HEK293 (cell line): ENCODE measurements at regions not wholly inside any gene's neighbourhood (a gene's known extent, or its start where the extent isn't known, plus 50 kb on each side); places are given as distances from the start of the nearest gene placed in this dataset.

ENCODE experiments used
- CTCF ChIA-PET: fragments of 350-600 bp; formaldehyde crosslinking; extraction: SDS; loops from one replicate; lab custom pipeline; 2021; ENCODE audit warnings: antibody characterized with exemption; lab: Yijun Ruan, JAX
- POLR2A ChIA-PET: fragments of 300-600 bp; formaldehyde crosslinking; extraction: SDS; loops from one replicate; lab custom pipeline; 2020; ENCODE audit warnings: antibody characterized with exemption, inconsistent platforms; lab: Yijun Ruan, JAX
- H3K27ac ChIP-seq: fragments of 200-500 bp; sonication (Bioruptor generic); 2 replicates; pipeline ENCODE4 v1.5.1; 2014; ENCODE audit warnings: low read depth, low read length, control low read depth, inconsistent platforms; ENCODE audit errors: extremely low read depth
- H3K36me3 ChIP-seq, 2 experiments: fragments of 200-500 bp in 1 of 2; sonication (Bioruptor generic) in 1 of 2; 1 replicate in 1 of 2; 2 replicates in 1 of 2; pipeline ENCODE4 v1.5.1; 2014 to 2017; ENCODE audit warnings: inconsistent platforms in 2 of 2, low read length in 2 of 2; ENCODE audit not compliant: control insufficient read depth in 2 of 2, insufficient read depth in 1 of 2
- H3K4me1 ChIP-seq: fragments of 200-500 bp; sonication (Bioruptor generic); 2 replicates; pipeline ENCODE4 v1.5.1; 2014; ENCODE audit warnings: mild to moderate bottlenecking, low read length, inconsistent platforms; ENCODE audit not compliant: control insufficient read depth, insufficient read depth
- H3K4me3 ChIP-seq: 2 replicates; pipeline ENCODE4 v1.5.1; 2011; ENCODE audit warnings: low read depth, mild to moderate bottlenecking, control low read depth, low read length, moderate library complexity
- H3K9me3 ChIP-seq: fragments of 200-500 bp; sonication (Bioruptor generic); 2 replicates; pipeline ENCODE4 v1.5.1; 2014; ENCODE audit warnings: low read depth, low read length, inconsistent platforms; ENCODE audit not compliant: control insufficient read depth, insufficient read depth
- GLI4 ChIP-seq: fragments of 450-650 bp; formaldehyde crosslinking; IDR thresholded peaks from 2 replicates; pipeline ENCODE4 v1.5.1; 2016; ENCODE audit warnings: missing biosample characterization, missing genetic modification characterization
- HOXD13 ChIP-seq: sonication (generic); formaldehyde crosslinking; IDR thresholded peaks from 2 replicates; pipeline ENCODE4 v1.8.0; 2022; ENCODE audit warnings: missing genetic modification reagents, borderline replicate concordance
- KLF9 ChIP-seq: fragments of 450-650 bp; formaldehyde crosslinking; IDR thresholded peaks from 2 replicates; pipeline ENCODE4 v1.5.1; 2016; ENCODE audit warnings: missing biosample characterization, missing genetic modification characterization, low read depth
- SCRT2 ChIP-seq: fragments of 450-650 bp; formaldehyde crosslinking; IDR thresholded peaks from 2 replicates; pipeline ENCODE4 v1.5.1; 2016; ENCODE audit warnings: missing biosample characterization, missing genetic modification characterization
- SETDB1 ChIP-seq: IDR thresholded peaks from one replicate; pipeline ENCODE4 v1.6.1; 2017; ENCODE audit warnings: mild to moderate bottlenecking, low read length, moderate library complexity, mixed read lengths; ENCODE audit not compliant: insufficient read length
- YY1 ChIP-seq: fragments of 450-650 bp; formaldehyde crosslinking; IDR thresholded peaks from 2 replicates; pipeline ENCODE4 v1.5.1; 2018; ENCODE audit warnings: missing biosample characterization, missing genetic modification characterization
- ZNF132 ChIP-seq: fragments of 450-650 bp; formaldehyde crosslinking; IDR thresholded peaks from 2 replicates; pipeline ENCODE4 v1.5.1; 2017; ENCODE audit warnings: missing biosample characterization, missing genetic modification characterization, borderline replicate concordance
- ZNF16 ChIP-seq: fragments of 450-650 bp; formaldehyde crosslinking; IDR thresholded peaks from 2 replicates; pipeline ENCODE4 v1.5.1; 2016; ENCODE audit warnings: low read depth, missing biosample characterization, missing genetic modification characterization
- ZNF362 ChIP-seq: fragments of 450-650 bp; formaldehyde crosslinking; IDR thresholded peaks from 2 replicates; pipeline ENCODE4 v1.5.1; 2016; ENCODE audit warnings: missing biosample characterization, missing genetic modification characterization
- ZNF423 ChIP-seq: fragments of 450-650 bp; formaldehyde crosslinking; IDR thresholded peaks from 2 replicates; pipeline ENCODE4 v1.5.1; 2016; ENCODE audit warnings: missing biosample characterization, missing genetic modification characterization
- ZNF513 ChIP-seq: fragments of 450-650 bp; IDR thresholded peaks from 2 replicates; pipeline ENCODE4 v1.5.1; 2018; ENCODE audit warnings: missing biosample characterization, missing genetic modification characterization
- ZNF529 ChIP-seq: fragments of 450-650 bp; formaldehyde crosslinking; IDR thresholded peaks from 2 replicates; pipeline ENCODE4 v1.5.1; 2017; ENCODE audit warnings: missing genetic modification characterization, missing biosample characterization; ENCODE audit not compliant: insufficient replicate concordance
- ZNF580 ChIP-seq: fragments of 450-650 bp; formaldehyde crosslinking; IDR thresholded peaks from 2 replicates; pipeline ENCODE4 v1.5.1; 2016; ENCODE audit warnings: missing biosample characterization, missing genetic modification characterization
- TF ChIP-seq, protein P1 (sequence below): fragments of 450-650 bp; formaldehyde crosslinking; IDR thresholded peaks from 2 replicates; pipeline ENCODE4 v1.5.1; 2017; ENCODE audit warnings: missing biosample characterization, missing genetic modification characterization
- TF ChIP-seq, protein P2 (sequence below): fragments of 450-650 bp; formaldehyde crosslinking; IDR thresholded peaks from 2 replicates; pipeline ENCODE4 v1.5.1; 2016; ENCODE audit warnings: missing biosample characterization, missing genetic modification characterization
- TF ChIP-seq, protein P3 (sequence below): fragments of 450-650 bp; formaldehyde crosslinking; IDR thresholded peaks from 2 replicates; pipeline ENCODE4 v1.5.1; 2017; ENCODE audit warnings: missing biosample characterization, missing genetic modification characterization

- Histone ChIP-seq H3K4me3 (no peak overlapping the region), H3K27ac (no peak overlapping the region), H3K36me3 (no peaks in the 10 kb centered on the region), H3K4me1 (no peaks in the 10 kb centered on the region), H3K9me3 (no peaks in the 10 kb centered on the region)
- ChIA-PET POLR2A (no interaction called here), CTCF (no interaction called here)
- no peak for TF ChIP-seq ZNF132
- TF ChIP-seq, protein P1, sequence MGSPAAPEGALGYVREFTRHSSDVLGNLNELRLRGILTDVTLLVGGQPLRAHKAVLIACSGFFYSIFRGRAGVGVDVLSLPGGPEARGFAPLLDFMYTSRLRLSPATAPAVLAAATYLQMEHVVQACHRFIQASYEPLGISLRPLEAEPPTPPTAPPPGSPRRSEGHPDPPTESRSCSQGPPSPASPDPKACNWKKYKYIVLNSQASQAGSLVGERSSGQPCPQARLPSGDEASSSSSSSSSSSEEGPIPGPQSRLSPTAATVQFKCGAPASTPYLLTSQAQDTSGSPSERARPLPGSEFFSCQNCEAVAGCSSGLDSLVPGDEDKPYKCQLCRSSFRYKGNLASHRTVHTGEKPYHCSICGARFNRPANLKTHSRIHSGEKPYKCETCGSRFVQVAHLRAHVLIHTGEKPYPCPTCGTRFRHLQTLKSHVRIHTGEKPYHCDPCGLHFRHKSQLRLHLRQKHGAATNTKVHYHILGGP (tag by site-specific recombination), result no peak
- no peak for TF ChIP-seq SCRT2 (tag by site-specific recombination)
- TF ChIP-seq, protein P2, sequence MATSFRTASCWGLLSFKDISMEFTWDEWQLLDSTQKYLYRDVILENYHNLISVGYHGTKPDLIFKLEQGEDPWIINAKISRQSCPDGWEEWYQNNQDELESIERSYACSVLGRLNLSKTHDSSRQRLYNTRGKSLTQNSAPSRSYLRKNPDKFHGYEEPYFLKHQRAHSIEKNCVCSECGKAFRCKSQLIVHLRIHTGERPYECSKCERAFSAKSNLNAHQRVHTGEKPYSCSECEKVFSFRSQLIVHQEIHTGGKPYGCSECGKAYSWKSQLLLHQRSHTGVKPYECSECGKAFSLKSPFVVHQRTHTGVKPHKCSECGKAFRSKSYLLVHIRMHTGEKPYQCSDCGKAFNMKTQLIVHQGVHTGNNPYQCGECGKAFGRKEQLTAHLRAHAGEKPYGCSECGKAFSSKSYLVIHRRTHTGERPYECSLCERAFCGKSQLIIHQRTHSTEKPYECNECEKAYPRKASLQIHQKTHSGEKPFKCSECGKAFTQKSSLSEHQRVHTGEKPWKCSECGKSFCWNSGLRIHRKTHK, result no peak
- no peak for TF ChIP-seq ZNF423 (tag by site-specific recombination)
- no peak for TF ChIP-seq KLF9 (tag by site-specific recombination)
- no peak for TF ChIP-seq ZNF16 (tag by site-specific recombination)
- no peak for TF ChIP-seq ZNF362 (tag by site-specific recombination)
- TF ChIP-seq YY1 (tag by site-specific recombination), result no peak
- TF ChIP-seq ZNF580 (tag by site-specific recombination), result no peak
- TF ChIP-seq HOXD13 (CRISPR knock-in tag), result no peak
- TF ChIP-seq, protein P3, sequence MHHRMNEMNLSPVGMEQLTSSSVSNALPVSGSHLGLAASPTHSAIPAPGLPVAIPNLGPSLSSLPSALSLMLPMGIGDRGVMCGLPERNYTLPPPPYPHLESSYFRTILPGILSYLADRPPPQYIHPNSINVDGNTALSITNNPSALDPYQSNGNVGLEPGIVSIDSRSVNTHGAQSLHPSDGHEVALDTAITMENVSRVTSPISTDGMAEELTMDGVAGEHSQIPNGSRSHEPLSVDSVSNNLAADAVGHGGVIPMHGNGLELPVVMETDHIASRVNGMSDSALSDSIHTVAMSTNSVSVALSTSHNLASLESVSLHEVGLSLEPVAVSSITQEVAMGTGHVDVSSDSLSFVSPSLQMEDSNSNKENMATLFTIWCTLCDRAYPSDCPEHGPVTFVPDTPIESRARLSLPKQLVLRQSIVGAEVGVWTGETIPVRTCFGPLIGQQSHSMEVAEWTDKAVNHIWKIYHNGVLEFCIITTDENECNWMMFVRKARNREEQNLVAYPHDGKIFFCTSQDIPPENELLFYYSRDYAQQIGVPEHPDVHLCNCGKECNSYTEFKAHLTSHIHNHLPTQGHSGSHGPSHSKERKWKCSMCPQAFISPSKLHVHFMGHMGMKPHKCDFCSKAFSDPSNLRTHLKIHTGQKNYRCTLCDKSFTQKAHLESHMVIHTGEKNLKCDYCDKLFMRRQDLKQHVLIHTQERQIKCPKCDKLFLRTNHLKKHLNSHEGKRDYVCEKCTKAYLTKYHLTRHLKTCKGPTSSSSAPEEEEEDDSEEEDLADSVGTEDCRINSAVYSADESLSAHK (tag by site-specific recombination), result no peak
- no peak for TF ChIP-seq SETDB1
Measured at GRCh38 chr10:128476368-128476725, 350.1 kb upstream of the MKI67 start.

- Histone ChIP-seq H3K27ac (no peak overlapping the region), H3K36me3 (no peaks in the 10 kb centered on the region), H3K4me1 (no peaks in the 10 kb centered on the region), H3K9me3 (no peaks in the 10 kb centered on the region), H3K4me3 (no peak overlapping the region)
- ChIA-PET CTCF (no interaction called here), POLR2A (no interaction called here)
- TF ChIP-seq GLI4 (tag by site-specific recombination) (no peak), ZNF529 (tag by site-specific recombination) (no peak), ZNF513 (tag by site-specific recombination) (no peak), ZNF362 (tag by site-specific recombination) (no peak)
Measured at GRCh38 chr10:128476845-128477244, 350.6 kb upstream of the MKI67 start.
